Brain pericyte (primary cell): ENCODE measurements at regions not wholly inside any gene's neighbourhood (a gene's known extent, or its start where the extent isn't known, plus 50 kb on each side); places are given as distances from the start of the nearest gene placed in this dataset.
"Not testable (repeated sequence)": the region's sequence is repeated elsewhere in the genome, so short reads cannot be mapped to it uniquely, and the experiment has no call there.

Source experiments
- DNase-seq: peaks from one replicate; pipeline ENCODE4 v3.0.0-alpha.2; 2012; ENCODE audit warnings: low read depth, low spot score

DNA sequence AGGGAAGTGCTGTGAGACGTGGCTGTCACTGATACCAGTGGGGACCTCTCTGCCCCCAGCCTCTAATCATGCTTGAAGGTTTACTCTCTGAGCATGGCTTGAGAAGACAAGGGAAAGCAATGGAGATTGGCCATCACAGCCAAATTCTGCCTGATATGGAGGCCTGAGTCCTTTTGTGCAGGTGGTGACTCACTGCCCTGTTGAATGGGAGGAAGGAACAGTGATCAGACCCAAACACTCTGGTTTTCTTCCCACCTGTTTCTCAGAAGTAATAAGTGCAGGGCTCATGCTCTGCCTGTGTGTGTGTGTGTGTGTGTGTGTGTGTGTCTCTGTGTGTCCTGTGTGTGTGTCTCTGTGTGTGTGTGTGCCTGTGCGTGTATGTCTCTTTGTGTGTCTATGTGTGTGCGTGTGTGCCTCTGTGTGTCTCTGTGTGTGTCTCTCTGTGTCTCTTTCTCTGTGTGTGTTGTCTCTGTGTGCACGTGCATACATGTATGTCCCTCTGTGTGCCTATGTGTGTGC lies 240.6 kb upstream of the PLGLB1 start:
- DNase-seq = not testable (repeated sequence)

DNA sequence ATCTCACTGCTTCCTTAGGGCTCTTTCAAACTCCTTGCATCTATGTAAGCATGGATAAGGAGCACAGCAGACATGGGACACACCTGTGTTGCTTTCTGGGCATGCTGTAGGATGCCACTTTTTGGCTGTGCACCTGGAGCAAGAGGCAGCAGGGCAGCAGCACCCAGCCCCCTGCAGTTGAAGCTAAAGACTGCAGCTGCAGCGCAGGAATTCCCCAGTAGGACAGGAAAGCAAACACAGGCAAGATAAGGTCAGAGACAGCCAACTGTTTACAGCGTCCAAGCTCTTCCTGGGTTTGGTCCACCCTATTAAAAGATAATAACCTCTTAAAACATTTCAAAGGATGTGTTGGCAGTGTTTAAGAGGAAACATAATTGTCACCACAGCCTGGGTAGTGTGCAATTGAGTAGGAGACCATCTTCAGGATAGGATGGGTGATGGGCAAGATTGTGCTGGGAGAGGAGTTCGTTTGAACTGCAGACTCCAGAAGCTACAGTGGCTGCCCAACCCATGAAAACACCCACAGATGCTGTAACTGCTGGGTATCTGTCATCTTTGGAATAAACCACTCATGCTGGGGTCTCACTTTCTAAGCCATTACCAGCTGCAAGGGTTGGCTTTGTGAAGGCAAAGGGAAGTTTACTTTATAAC lies 242.3 kb upstream of the PLGLB1 start:
- not testable (repeated sequence) for DNase-seq

DNA sequence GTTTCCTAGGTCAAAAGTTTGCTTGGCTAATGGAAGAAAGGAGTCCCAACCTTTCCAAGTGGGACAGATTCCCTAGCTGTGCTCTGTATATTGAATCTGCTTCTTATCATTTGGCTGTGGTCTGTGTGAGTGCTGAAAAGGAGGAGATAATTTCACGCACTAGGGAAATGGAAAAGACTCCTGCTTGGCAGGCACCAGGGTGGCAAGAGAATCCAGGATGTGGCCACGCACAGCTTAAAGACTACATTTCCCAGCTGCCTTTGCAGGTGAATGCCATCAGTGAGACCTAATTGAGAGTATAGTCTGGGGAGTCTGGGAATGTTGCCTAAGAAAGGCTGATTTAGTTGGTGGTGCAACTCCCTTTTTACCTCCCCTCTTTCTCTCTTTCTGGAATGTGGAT lies 253.5 kb upstream of the PLGLB1 start:
- not testable (repeated sequence) for DNase-seq

DNA sequence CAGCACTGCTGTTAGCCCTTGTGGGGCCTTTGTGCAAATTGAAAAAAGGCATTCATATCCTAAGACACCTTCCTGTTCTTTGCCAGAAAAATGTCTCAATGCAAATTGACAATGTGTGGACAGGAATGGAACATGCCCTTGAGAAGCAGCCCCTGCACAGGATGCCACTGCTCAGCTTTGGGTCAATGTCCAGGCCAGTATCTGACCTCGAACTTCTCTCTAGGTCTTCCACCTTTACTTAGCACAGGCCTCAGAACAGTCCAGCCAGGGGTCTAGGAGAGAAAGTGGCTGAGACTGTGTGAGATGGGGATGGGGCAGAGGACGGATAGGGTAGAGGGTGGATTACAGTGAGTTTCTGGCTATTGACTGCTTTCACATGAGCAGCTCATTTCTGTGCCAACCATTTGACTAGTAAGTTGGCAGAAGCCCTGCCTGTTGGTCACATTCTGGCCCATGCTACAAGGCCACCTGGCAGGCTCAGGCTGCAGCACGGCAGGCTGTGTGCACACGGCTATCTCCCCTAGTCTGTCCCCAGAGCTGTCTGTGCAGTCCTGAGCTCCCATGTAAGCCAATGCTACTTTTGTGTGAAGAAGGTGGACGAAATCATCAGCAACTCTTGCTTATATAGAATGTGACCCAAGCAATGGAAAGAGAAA lies 254.5 kb upstream of the PLGLB1 start:
- DNase-seq = not testable (repeated sequence)

DNA sequence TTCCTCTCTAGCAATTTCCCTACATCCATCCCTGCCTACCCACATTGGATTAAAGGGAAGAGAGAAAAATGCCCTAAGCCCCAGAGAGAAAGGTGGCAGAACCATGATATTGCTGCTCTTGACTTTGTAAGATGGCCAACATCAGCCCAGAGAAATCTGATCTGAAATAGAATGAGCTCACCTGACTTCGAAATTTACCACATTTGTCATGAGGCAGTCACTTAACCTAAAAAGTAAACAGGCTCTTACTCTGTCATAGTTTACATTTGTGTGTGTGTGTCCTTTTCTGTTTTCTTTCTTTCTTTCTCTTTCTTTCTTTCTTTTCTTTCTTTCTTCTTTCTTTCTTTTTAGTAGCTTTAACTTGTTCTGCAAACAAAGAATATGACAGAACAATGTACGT lies 255.0 kb upstream of the PLGLB1 start:
- not testable (repeated sequence) for DNase-seq

DNA sequence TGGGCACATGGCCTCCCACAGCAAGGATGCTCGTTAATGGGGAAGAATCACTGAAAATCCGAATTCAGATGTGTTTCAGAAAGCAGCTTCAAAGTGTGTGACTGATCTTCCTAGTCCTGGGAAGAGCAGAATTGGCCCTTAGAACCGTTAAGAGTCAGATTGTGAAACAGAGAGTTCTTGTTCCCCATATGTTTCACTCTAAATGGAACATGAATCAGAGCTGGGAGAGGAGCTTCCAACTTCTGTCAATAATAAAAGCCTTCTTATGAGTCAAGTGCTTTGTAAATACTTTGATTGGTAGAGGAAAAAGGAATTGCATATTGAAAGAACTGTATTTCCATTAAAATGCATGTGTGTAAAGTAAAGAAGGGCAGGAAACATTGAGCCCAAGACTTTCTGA lies 256.1 kb upstream of the PLGLB1 start:
- not testable (repeated sequence) for DNase-seq

DNA sequence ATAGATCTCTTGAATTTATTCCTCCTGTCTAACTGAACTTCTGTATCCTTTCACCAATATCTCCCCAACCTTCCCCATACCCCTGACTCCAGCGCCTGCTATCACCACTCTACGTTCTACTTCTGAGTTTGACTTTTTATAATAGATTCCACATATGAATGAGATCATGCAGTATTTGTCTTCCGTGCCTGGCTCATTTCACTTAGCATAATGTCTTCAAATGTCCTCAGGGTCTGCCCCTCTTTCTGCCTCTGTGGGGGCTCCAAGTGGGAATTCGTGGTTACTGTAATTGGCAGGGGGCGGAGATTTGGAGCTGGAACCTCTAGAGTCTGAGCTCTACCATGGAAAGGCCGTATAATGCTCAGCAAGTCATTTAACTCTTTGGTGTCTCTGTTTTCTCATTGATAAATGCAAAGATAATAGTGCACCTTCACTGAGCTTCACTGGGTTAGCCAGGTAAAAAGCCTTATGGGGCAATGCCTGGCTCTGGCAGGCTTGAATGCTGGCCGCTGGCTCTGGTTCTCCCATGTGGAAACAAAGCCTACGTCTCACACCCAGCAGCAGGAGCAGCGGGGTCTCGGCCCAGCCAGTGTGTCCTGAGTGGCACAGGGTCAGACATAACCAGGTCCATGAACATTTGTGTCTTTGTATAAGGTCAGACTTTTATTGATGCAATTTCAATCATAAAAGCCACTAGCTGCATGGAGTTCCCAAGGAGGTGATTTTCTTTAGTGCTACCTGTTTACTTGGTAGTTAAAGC lies 259.1 kb upstream of the PLGLB1 start:
- not testable (repeated sequence) for DNase-seq

DNA sequence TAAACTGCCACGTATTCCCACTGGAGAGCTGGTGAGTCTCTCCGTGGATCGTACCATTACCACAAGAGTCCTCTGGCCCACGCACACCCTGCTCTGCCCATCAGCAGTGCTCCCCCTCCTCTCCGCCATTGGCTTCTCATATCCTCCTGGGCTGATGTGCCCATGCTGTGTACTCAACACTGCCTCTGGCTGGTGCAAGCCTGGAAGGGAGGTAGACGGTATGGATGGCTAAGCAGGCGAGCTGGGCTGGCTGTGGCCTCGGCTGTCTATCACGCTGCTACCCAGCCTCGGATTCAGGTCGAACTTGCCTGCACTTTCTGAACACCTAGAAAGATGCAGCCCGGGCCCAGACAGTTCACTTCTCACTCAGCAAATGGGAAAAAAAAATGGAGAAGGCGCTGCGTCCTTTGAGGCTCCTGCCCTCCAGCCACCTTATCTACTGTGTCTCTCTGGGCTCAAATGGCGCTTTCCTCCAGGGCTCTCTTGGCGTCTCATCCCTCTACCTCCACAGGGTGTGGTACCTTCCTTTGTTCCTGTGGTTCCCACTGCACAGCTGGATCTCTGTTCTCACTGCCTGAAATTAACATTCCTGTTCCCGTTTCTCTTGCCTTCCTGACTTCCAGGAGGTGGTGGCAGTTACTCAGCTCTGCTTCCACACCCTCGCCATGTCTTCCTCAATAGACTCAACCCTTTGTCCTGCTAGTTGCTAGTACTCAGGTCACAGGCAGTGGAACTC lies 262.3 kb upstream of the PLGLB1 start:
- not testable (repeated sequence) for DNase-seq

DNA sequence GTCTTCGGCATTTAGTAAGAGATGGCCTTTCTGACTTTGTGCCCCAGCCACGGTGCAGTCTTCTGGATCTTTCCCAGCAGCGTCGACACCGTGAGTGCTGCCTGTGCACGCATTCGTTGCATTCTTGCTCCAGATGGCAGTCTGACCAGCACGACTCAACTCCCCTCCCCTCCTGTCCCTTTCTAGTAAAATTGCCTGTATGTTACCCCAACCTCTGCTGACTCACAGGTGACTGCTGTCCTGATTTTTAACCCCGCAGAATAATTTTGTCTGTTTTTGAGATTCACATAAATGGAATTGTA lies 262.8 kb upstream of the PLGLB1 start:
- DNase-seq = not testable (repeated sequence)

DNA sequence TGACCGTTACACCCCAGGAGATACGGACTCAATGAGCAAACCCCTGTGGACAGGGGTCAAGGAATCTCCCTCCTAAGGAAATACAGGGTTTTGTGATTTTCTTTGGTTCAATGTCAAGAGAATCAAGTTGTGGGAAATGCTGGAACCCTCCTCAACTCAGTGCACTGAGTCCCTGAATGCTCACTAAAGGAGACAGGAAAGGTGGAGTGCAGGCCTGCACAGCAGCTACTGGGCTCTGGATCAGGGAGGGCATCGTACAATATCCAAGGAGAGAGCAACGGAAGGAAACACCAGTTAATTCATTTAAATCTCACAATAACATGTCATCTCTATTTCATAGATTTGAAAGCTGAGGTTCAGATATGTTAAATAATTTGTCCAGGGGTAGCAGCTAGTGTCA lies 263.5 kb upstream of the PLGLB1 start:
- not testable (repeated sequence) for DNase-seq

DNA sequence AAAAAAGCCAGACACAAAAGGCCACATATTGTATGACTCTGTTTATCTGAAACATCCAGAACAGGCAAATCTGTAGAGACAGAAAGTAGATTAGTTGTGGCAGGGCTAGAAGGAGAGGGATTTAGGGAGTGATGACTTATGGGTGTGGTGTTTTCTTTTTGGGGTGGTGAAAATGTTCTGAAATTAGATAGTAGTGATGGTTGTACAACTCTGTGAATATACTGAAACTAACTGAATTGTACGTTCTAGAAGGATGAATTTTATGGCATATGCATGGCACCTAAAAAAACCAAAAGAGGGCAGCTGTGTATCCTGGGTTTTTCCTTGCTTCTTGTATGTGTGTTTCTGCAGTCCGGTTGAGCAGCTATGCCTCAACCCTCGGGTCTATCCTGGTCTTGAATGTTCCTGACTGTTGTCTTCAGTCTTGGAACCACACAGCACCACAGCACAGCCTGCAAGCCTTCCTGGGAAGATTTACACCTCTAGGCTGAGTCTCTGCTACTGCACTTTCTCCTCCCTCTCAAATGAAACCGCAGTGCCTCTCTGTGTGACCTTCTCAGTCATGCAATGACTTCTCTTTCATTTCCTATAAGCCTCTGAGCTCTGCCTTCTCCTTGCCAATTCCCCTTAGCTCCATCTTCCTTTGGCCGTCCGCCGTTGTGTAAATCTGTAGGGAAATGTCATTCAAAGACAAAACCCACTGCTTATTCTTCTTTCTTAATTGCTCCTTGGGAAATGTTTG lies 269.1 kb upstream of the PLGLB1 start:
- DNase-seq = not testable (repeated sequence)

DNA sequence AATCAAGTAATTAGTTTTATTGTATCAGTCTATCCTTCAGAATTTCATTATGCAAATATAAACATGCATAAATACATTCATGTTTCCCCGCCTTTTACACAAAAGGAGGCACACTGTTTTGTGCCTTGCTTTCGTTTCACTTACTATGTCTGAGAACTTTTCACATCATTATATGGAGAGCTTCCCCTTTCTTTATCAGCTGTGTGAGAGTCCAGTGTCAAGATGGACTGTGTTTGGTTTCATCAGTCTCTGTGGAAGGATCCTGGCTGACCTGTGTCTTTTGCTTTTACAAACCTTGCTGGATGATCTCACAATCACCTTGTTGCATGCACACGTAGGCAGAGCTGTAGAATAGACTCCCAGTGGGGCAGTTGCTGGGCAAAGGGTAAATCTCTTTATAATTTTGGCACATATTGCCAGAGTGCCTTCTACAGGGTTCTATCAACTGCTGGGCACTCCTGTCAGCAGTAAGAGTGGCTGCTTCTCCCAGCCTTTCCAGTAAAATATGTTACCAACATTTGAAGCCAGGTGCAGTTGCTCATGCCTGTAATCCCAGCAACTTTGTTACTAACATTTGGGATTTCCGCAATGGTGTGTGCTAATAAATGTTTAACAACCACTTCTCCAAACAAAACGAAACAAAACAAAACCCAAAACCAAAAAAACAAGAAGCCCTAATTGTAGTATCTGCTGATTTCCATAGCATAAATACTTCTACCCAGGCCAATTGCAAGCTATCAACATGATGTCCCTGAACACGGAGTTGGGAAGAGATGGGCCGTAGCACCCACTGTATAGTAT lies 270.0 kb upstream of the PLGLB1 start:
- DNase-seq = not testable (repeated sequence)

DNA sequence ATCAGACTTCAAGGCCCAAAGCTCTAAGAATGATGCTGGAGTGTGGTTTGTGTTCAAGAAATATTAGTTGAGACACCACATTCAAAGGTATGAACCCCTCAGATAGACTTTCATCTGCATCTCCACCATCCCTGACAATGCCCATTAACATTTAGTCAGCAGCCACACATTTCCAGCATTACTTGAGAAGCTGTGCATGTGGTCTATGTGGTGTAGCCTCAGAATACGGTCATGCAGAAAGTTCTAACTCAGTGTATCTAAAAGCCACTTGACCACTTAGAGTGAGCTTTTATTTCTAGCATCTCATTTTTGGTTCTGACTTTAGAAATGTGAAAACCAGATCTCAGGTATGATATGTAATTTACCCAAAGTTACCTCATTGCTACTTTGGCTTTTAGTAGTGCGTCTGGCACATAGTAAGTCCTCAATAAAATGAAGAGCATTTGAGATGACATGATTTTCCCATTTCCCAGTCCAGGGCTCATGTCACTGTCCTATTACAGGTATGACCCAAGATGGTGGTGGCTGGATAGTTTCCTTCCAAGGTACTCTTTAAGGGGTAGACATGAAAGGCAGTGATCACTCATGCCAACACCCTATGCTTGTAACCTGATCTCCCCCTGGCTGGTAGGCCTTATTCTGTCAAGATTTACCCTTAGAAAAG lies 272.4 kb upstream of the PLGLB1 start:
- not testable (repeated sequence) for DNase-seq

DNA sequence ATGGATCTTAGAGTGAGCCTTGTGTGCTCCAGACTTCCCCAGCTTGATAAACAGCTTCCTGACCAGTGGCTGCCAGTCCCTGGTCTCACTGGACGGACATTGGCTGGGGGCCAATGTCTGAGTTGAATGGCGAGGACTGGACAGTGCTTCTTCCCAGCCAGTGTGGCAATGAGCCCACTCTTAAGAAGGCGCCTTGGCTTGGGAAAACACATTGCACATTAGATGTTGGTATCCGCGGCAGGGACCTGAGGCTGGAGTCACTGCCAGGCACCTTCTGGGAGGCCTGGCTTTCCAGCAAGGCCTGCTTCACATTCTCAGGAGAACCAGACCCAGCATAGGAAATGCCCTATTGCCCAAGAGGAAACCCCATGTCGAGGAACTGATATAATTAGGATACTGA lies 273.5 kb upstream of the PLGLB1 start:
- not testable (repeated sequence) for DNase-seq

DNA sequence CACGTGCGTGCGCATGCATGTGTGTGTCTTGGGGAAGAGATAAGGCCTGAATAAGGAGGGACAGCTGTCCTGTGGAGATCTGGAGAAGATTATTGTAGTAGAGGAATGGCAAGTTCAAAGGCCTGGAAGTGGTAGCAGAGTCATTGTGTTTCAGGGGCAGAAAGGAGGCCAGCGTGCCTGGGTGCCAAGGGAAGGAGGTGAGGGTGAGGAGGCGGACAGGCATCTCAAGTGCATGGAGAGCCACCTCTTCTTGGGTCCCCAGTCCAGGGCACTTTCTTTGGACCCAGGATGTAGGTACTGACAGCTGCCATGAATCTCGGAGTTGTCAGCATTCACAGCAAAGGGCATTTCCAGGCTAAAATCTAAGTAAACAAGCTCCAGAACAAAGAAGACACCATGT lies 279.7 kb upstream of the PLGLB1 start:
- DNase-seq = not testable (repeated sequence)

DNA sequence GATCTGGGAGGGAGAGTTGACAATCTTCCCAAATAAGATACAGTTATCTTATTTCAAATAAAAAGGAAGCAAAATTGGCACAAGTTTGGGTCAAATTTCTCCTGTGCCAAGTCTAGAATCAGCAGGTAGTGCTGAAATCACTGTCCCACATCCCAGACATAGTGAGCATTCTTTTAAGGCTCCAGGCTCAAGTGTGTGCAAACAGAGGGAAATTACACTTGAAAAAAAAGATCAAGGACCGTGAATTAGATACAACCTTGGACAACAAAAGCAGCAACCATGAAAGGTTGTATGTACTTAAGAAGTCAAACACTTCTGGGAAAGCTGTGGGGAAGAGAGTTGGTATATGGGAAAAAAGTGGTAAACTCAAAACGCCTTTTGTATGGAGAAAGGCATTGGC lies 280.2 kb upstream of the PLGLB1 start:
- DNase-seq = not testable (repeated sequence)

DNA sequence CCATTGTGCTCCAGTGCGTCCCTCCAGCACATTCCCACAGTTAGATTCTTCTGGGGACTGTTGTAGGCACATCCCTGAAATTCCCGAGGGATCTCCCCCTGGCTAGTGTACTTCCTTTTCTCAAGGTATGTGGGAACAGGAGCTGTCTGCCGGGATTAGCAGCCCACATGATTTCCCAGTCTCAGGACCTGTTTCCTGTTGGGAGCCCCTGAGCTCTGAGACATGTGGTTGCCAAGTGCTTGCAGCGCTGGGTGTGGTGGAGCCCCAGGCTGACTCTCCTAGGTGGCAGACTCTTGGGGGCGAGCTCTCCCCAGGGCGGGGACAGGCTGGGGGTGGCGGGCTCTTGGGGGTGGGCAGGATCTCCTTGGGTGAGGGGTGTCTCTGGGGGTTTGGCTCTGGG lies 287.0 kb upstream of the PLGLB1 start:
- not testable (repeated sequence) for DNase-seq

DNA sequence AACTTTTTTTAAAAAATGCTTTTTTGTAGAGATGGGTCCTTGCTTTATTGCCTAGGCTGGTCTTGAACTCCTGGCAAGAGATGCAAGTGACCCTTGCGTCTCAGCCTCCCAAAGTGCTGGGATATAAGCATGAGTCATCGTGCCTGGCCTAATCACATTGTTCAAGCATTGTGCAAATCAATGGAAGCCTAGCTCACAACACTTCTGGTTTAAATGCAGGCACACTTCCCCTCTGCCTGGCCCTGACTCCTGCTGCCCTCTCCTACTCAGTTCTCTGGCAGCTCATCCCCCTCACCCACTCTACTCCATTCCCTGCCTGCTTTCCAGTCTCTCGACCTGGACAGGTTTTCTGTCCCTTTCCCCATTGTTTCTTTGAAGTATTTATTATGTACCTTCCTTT lies 288.1 kb upstream of the PLGLB1 start:
- not testable (repeated sequence) for DNase-seq

DNA sequence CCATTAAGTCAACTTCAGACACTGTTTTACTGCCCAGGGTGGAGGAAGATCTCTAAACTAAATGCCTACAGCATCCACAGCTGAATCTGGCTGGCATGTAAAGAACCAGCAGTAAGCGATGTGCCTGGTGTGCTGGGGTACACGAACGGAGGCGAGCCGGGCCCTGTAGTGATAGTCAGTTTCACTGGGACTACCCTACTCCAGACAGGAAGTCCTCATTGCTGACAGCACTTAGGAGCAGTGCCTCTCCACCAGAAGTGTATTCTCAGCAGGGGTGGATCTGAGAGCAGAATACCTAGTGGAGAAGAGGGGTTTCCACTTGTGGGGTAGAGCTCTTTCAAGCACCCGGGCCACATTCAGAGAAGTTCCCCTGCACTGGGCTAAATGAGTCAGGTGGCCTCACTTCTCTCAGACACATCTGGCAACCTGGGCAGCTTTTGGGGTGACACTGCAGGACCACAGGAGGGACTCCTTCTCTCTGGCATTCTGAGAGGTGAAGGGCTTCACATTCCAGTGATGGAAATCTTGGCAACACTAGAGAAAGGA lies 290.3 kb upstream of the PLGLB1 start:
- not testable (repeated sequence) for DNase-seq
